Breast epithelium (tissue), 4 donors: ENCODE measurements at regions not wholly inside any gene's neighbourhood (a gene's known extent, or its start where the extent isn't known, plus 50 kb on each side); places are given as distances from the start of the nearest gene placed in this dataset.
A peak's percentile ranks its signal among the peaks of the same experiment; 100 is the strongest.

Experiments used
- DNase-seq, 2 donors: peaks; one replicate each; pipeline ENCODE4 v3.0.0-alpha.2; 2019; ENCODE audit warnings: low spot score in 2 of 2
- H3K27ac ChIP-seq, 2 donors: fragments of 200-600 bp; sonication (generic) in 1 of 2; one replicate each; pipeline ENCODE4 v1.5.1; 2016 to 2019; ENCODE audit warnings: mild to moderate bottlenecking in 1 of 2
- H3K27me3 ChIP-seq, 2 donors: fragments of 200-600 bp; sonication (generic) in 1 of 2; one replicate each; pipeline versions ENCODE4 v1.5.1 to v1.6.0; 2017 to 2019; ENCODE audit warnings: control low read depth in 1 of 2, mild to moderate bottlenecking in 1 of 2
- H3K36me3 ChIP-seq: fragments of 200-600 bp; one replicate; pipeline ENCODE4 v1.5.1; 2019
- H3K4me1 ChIP-seq, 2 donors: fragments of 200-600 bp; sonication (generic); one replicate each; pipeline ENCODE4 v1.5.1; 2016 to 2019; ENCODE audit warnings: control low read depth in 1 of 2
- H3K4me3 ChIP-seq, 3 donors: fragments of 200-600 bp; sonication (generic); 1 replicate in 2 of 3; 2 replicates in 1 of 3; pipeline ENCODE4 v1.5.1; 2016 to 2019; ENCODE audit warnings: mild to moderate bottlenecking in 3 of 3, moderate library complexity in 2 of 3
- H3K9me3 ChIP-seq, 2 donors: fragments of 200-600 bp; sonication (generic) in 1 of 2; one replicate each; pipeline ENCODE4 v1.5.1; 2016 to 2019; ENCODE audit warnings: control low read depth in 1 of 2
- CTCF ChIP-seq, 3 donors: fragments of 450-650 bp; IDR thresholded peaks; one replicate each; pipeline ENCODE4 v1.5.1; 2016 to 2017; ENCODE audit warnings: antibody characterized with exemption in 3 of 3, mild to moderate bottlenecking in 3 of 3, moderate library complexity in 3 of 3
- POLR2A ChIP-seq: fragments of 450-650 bp; IDR thresholded peaks from one replicate; pipeline ENCODE4 v1.6.1; 2016; ENCODE audit warnings: antibody characterized with exemption, mild to moderate bottlenecking, moderate library complexity
- POLR2AphosphoS5 ChIP-seq, 3 donors: sonication (generic); formaldehyde crosslinking; IDR thresholded peaks; one replicate each; pipeline ENCODE4 v1.6.1; 2017; ENCODE audit warnings: antibody characterized with exemption in 3 of 3
- intact Hi-C: fragments of 100-400 bp; cut with DNase I; formaldehyde crosslinking; loops from one replicate; pipeline ENCODE4 v1.15.1; 2023; ENCODE audit warnings: low total_unique reads

- no peak for DNase-seq
- intact Hi-C loops, result no loop called here
- TF ChIP-seq POLR2A (no peak), CTCF (IDR thresholded peaks at IDR 0.05) (no peak), POLR2AphosphoS5 (IDR thresholded peaks at IDR 0.05) (no peak)
Measured at GRCh38 chr13:111525320-111526118, 205.1 kb downstream of the TEX29 start.

GRCh38 chr13:111526922-111527321 lies 206.5 kb downstream of the TEX29 start:
- Histone ChIP-seq H3K4me1 (no peaks in the 10 kb centered on the region), H3K9me3 (no peaks in the 10 kb centered on the region), H3K4me3 (no peak overlapping the region), H3K27me3 (peaks cover 0 to 16% of the 10 kb centered on the region in 2 donors), H3K36me3 (no peaks in the 10 kb centered on the region), H3K27ac (no peak overlapping the region)
- no peak for DNase-seq
- intact Hi-C loops, result no loop called here
- no peak for TF ChIP-seq POLR2AphosphoS5 (IDR thresholded peaks at IDR 0.05)
- TF ChIP-seq POLR2A, result no peak
- no peak for TF ChIP-seq CTCF (IDR thresholded peaks at IDR 0.05)

More at GRCh38 chr13:111525320-111526118, 205.1 kb downstream of the TEX29 start:
- Histone ChIP-seq H3K4me1 (no peaks in the 10 kb centered on the region), H3K27me3 (peaks cover 0 to 14% of the 10 kb centered on the region in 2 donors), H3K27ac (no peak overlapping the region), H3K9me3 (no peaks in the 10 kb centered on the region), H3K4me3 (no peak overlapping the region), H3K36me3 (no peaks in the 10 kb centered on the region)

GRCh38 chr13:111527614-111528229 lies 207.3 kb downstream of the TEX29 start:
- Histone ChIP-seq H3K9me3 (no peaks in the 10 kb centered on the region), H3K4me3 (no peak overlapping the region), H3K27ac (no peak overlapping the region), H3K36me3 (no peaks in the 10 kb centered on the region), H3K4me1 (no peaks in the 10 kb centered on the region), H3K27me3 (peaks cover 0 to 16% of the 10 kb centered on the region in 2 donors)
- peak in 1 of 2 donors; percentile 27 for DNase-seq
- no peak for TF ChIP-seq POLR2A
- TF ChIP-seq CTCF (IDR thresholded peaks at IDR 0.05), result no peak
- no peak for TF ChIP-seq POLR2AphosphoS5 (IDR thresholded peaks at IDR 0.05)
- intact Hi-C loops, result no loop called here

- intact Hi-C loops, result no loop called here
- no peak for DNase-seq
- peaks cover 0 to 17% of the 10 kb centered on the region in 2 donors for H3K27me3 ChIP-seq
- H3K27ac ChIP-seq, result no peak overlapping the region
- TF ChIP-seq CTCF (IDR thresholded peaks at IDR 0.05) (no peak), POLR2A (no peak), POLR2AphosphoS5 (IDR thresholded peaks at IDR 0.05) (no peak)
- H3K9me3 ChIP-seq, result no peaks in the 10 kb centered on the region
- no peaks in the 10 kb centered on the region for H3K36me3 ChIP-seq
- H3K4me3 ChIP-seq, result no peak overlapping the region
- no peaks in the 10 kb centered on the region for H3K4me1 ChIP-seq
Measured at GRCh38 chr13:111528513-111528912, 208.1 kb downstream of the TEX29 start.
